Fibroblast of lung (primary cell): ENCODE measurements at regions not wholly inside any gene's neighbourhood (a gene's known extent, or its start where the extent isn't known, plus 50 kb on each side); places are given as distances from the start of the nearest gene placed in this dataset.

ENCODE experiments used
- DNase-seq, 2 donors: peaks; one replicate each; pipeline versions ENCODE4 v3.0.0 to v3.0.0-alpha.2; 2010; ENCODE audit warnings: low read depth in 2 of 2
- H2AFZ ChIP-seq: 2 replicates; pipeline ENCODE4 v1.5.1; 2012; ENCODE audit warnings: low read length, control low read depth, inconsistent platforms
- H3K27ac ChIP-seq: 2 replicates; pipeline ENCODE4 v1.5.1; 2011; ENCODE audit warnings: low read length, control low read depth; ENCODE audit not compliant: insufficient read depth
- H3K27me3 ChIP-seq: 2 replicates; pipeline ENCODE4 v1.5.1; 2011; ENCODE audit warnings: mild to moderate bottlenecking, low read length; ENCODE audit not compliant: control insufficient read depth, insufficient read depth
- H3K36me3 ChIP-seq: 2 replicates; pipeline ENCODE4 v1.5.1; 2011; ENCODE audit warnings: low read length; ENCODE audit not compliant: control insufficient read depth, insufficient read depth
- H3K4me1 ChIP-seq: 2 replicates; pipeline ENCODE4 v1.5.1; 2011; ENCODE audit warnings: low read length; ENCODE audit not compliant: control insufficient read depth, insufficient read depth; ENCODE audit errors: extremely low read depth
- H3K4me2 ChIP-seq: 2 replicates; pipeline ENCODE4 v1.5.1; 2011; ENCODE audit warnings: low read length, control low read depth; ENCODE audit not compliant: insufficient read depth; ENCODE audit errors: extremely low read depth
- H3K4me3 ChIP-seq, 4 experiments: fragments of 200-600 bp in 1 of 4; sonication (generic) in 1 of 4; replicated peaks in 1 of 4; 2 replicates each; pipeline ENCODE4 v1.5.1; 2011 to 2016; ENCODE audit warnings: low read length in 4 of 4, low read depth in 3 of 4, mild to moderate bottlenecking in 3 of 4, control low read depth in 2 of 4, inconsistent platforms in 1 of 4, mixed read lengths in 1 of 4; ENCODE audit not compliant: insufficient read depth in 1 of 4; ENCODE audit errors: control extremely low read depth in 1 of 4
- H3K79me2 ChIP-seq: 2 replicates; pipeline ENCODE4 v1.5.1; 2012; ENCODE audit warnings: mild to moderate bottlenecking, low read length, inconsistent platforms; ENCODE audit not compliant: control insufficient read depth, insufficient read depth
- H3K9ac ChIP-seq: 2 replicates; pipeline ENCODE4 v1.5.1; 2011; ENCODE audit warnings: mild to moderate bottlenecking, low read length, control low read depth; ENCODE audit not compliant: insufficient read depth
- H3K9me3 ChIP-seq: 2 replicates; pipeline ENCODE4 v1.5.1; 2012; ENCODE audit warnings: low read depth, low read length; ENCODE audit not compliant: control insufficient read depth, insufficient read depth
- H4K20me1 ChIP-seq: 2 replicates; pipeline ENCODE4 v1.5.1; 2011; ENCODE audit warnings: low read length; ENCODE audit not compliant: control insufficient read depth, insufficient read depth; ENCODE audit errors: extremely low read depth
- EZH2 ChIP-seq: IDR thresholded peaks from 2 replicates; pipeline ENCODE4 v1.5.1; 2012; ENCODE audit warnings: low read length, control low read depth, mild to moderate bottlenecking; ENCODE audit errors: missing control alignments
- TF ChIP-seq, protein P1 (sequence below), 2 donors: IDR thresholded peaks in 1 of 2; conservative IDR thresholded peaks in 1 of 2; 1 replicate in 1 of 2; 2 replicates in 1 of 2; pipeline ENCODE4 v1.5.1; 2011 to 2012; ENCODE audit warnings: low read length in 2 of 2, control low read depth in 1 of 2, inconsistent platforms in 1 of 2, low read depth in 1 of 2, mild to moderate bottlenecking in 1 of 2

GRCh38 chr16:64882078-64882784 lies 239.6 kb downstream of the CDH11 start:
- no peaks in the 10 kb centered on the region for H3K79me2 ChIP-seq
- H4K20me1 ChIP-seq: no peaks in the 10 kb centered on the region
- TF ChIP-seq, protein P1, sequence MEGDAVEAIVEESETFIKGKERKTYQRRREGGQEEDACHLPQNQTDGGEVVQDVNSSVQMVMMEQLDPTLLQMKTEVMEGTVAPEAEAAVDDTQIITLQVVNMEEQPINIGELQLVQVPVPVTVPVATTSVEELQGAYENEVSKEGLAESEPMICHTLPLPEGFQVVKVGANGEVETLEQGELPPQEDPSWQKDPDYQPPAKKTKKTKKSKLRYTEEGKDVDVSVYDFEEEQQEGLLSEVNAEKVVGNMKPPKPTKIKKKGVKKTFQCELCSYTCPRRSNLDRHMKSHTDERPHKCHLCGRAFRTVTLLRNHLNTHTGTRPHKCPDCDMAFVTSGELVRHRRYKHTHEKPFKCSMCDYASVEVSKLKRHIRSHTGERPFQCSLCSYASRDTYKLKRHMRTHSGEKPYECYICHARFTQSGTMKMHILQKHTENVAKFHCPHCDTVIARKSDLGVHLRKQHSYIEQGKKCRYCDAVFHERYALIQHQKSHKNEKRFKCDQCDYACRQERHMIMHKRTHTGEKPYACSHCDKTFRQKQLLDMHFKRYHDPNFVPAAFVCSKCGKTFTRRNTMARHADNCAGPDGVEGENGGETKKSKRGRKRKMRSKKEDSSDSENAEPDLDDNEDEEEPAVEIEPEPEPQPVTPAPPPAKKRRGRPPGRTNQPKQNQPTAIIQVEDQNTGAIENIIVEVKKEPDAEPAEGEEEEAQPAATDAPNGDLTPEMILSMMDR (conservative IDR thresholded peaks at IDR 0.05 in 1 of 2, IDR thresholded peaks at IDR 0.05 in 1 of 2; ENCODE audit: low read depth in 1 of 2, low read length in 2 of 2): no peak
- no peak for TF ChIP-seq EZH2
- H3K9me3 ChIP-seq: no peaks in the 10 kb centered on the region
- no peak overlapping the region for H3K9ac ChIP-seq
- H3K27ac ChIP-seq: no peak overlapping the region
- H3K4me1 ChIP-seq: no peaks in the 10 kb centered on the region
- H3K4me2 ChIP-seq: no peak overlapping the region
- H2AFZ ChIP-seq: no peak overlapping the region
- H3K4me3 ChIP-seq: no peak overlapping the region
- peak in 1 of 2 donors; percentile 34 for DNase-seq
- no peaks in the 10 kb centered on the region for H3K27me3 ChIP-seq
- no peaks in the 10 kb centered on the region for H3K36me3 ChIP-seq

DNA sequence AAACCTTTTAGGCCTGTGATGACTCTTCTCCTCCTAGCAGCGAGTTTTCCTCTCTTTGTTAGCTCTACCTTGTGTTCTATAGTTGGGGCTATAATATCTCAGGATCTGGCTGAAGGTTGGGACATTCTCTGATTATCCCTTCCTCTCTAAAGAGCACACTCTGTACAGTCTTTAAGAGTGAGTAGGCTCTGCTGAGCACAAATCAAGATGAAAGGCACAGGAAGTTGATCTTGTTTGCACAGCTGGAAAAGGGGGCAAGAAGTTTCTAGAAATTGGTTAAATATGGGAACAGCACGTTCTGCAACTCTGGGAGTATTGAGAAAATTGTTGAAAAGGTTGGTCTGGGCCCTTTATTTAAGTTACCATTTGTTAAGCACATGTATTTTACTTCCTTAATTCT lies 240.9 kb downstream of the CDH11 start:
- Histone ChIP-seq H3K27me3 (no peaks in the 10 kb centered on the region), H3K27ac (no peak overlapping the region)

DNA sequence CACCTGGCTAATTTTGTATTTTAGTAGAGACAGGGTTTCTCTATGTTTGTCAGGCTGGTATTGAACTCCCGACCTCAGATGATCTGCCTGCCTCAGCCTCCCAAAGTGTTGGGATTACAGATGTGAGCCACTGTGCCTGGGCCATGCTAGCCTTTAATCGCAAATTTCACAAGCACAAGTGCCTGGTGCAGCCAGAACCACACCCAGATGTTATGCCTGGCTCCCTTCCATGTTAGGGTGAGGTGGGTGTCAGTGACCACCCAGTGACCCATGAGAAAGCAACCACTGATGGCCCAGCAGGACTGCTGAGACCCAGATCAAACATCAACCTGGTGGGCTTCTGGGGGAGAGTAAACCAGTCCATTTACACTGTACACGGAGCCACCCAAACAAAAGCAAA lies 241.9 kb downstream of the CDH11 start:
- Histone ChIP-seq H2AFZ (no peak overlapping the region), H3K36me3 (no peaks in the 10 kb centered on the region), H3K27ac (no peak overlapping the region), H3K4me2 (no peak overlapping the region), H3K4me3 (no peak overlapping the region), H3K4me1 (no peaks in the 10 kb centered on the region), H3K27me3 (no peaks in the 10 kb centered on the region), H3K9ac (no peak overlapping the region), H4K20me1 (no peaks in the 10 kb centered on the region), H3K79me2 (no peaks in the 10 kb centered on the region), H3K9me3 (no peaks in the 10 kb centered on the region)
- TF ChIP-seq, protein P1 (conservative IDR thresholded peaks at IDR 0.05 in 1 of 2, IDR thresholded peaks at IDR 0.05 in 1 of 2; ENCODE audit: low read depth in 1 of 2, low read length in 2 of 2): no peak
- no peak for TF ChIP-seq EZH2
- DNase-seq: no peak

More for the DNA sequence above, 240.9 kb downstream of the CDH11 start:
- Histone ChIP-seq H3K4me1 (no peaks in the 10 kb centered on the region), H2AFZ (no peak overlapping the region), H3K79me2 (no peaks in the 10 kb centered on the region), H3K36me3 (no peaks in the 10 kb centered on the region), H4K20me1 (no peaks in the 10 kb centered on the region), H3K4me3 (no peak overlapping the region), H3K9ac (no peak overlapping the region), H3K9me3 (no peaks in the 10 kb centered on the region), H3K4me2 (no peak overlapping the region)
- TF ChIP-seq, protein P1 (conservative IDR thresholded peaks at IDR 0.05 in 1 of 2, IDR thresholded peaks at IDR 0.05 in 1 of 2; ENCODE audit: low read depth in 1 of 2, low read length in 2 of 2): no peak
- no peak for TF ChIP-seq EZH2
- DNase-seq: peak in 1 of 2 donors; percentile 51
